PC-3 (cell line): ENCODE measurements at regions not wholly inside any gene's neighbourhood (a gene's known extent, or its start where the extent isn't known, plus 50 kb on each side); places are given as distances from the start of the nearest gene placed in this dataset.

ENCODE experiments used
- CTCF ChIP-seq: fragments of 300-600 bp; sonication (generic); conservative IDR thresholded peaks from 2 replicates; pipeline ENCODE4 v1.5.1; 2017; ENCODE audit warnings: antibody characterized with exemption, low read depth, mild to moderate bottlenecking, low read length
- EZH2 ChIP-seq: fragments of 300-600 bp; sonication (generic); IDR thresholded peaks from one replicate; pipeline ENCODE4 v1.6.1; 2017; ENCODE audit warnings: antibody characterized with exemption, mild to moderate bottlenecking, low read length; ENCODE audit not compliant: unreplicated experiment
- EZH2phosphoT487 ChIP-seq: fragments of 300-600 bp; sonication (generic); IDR thresholded peaks from 2 replicates; pipeline ENCODE4 v1.6.1; 2018; ENCODE audit warnings: mild to moderate bottlenecking, antibody characterized with exemption, low read length, borderline replicate concordance

- TF ChIP-seq EZH2, result no peak
- no peak for TF ChIP-seq CTCF
- no peak for TF ChIP-seq EZH2phosphoT487
These were observed 152.0 kb downstream of the TLE3 start for GRCh38 chr15:69945729-69946128.
